ENCODE measurements at regions not wholly inside any gene's neighbourhood (a gene's known extent, or its start where the extent isn't known, plus 50 kb on each side); places are given as distances from the start of the nearest gene placed in this dataset.
A peak's percentile ranks its signal among the peaks of the same experiment; 100 is the strongest.

- Histone ChIP-seq H3K36me3 (no peaks in the 10 kb centered on the region), H3K9me3 (no peaks in the 10 kb centered on the region), H3K4me3 (no peak overlapping the region), H3K27me3 (no peaks in the 10 kb centered on the region), H3K27ac (no peak overlapping the region), H3K4me1 (no peaks in the 10 kb centered on the region)
- TF ChIP-seq CTCF (IDR thresholded peaks at IDR 0.05) (no peak), POLR2A (IDR thresholded peaks at IDR 0.05) (no peak)
- DNase-seq, result no peak
Measured at GRCh38 chr3:31453430-31453829, 79.3 kb upstream of the STT3B start.

GRCh38 chr3:31455524-31455923, 77.2 kb upstream of the STT3B start:
- no peak overlapping the region for H3K27ac ChIP-seq
- H3K27me3 ChIP-seq, result no peaks in the 10 kb centered on the region
- H3K36me3 ChIP-seq, result no peaks in the 10 kb centered on the region
- H3K4me3 ChIP-seq, result no peak overlapping the region
- no peak for DNase-seq
- no peaks in the 10 kb centered on the region for H3K4me1 ChIP-seq
- no peaks in the 10 kb centered on the region for H3K9me3 ChIP-seq
- no peak for TF ChIP-seq CTCF (IDR thresholded peaks at IDR 0.05)
- no peak for TF ChIP-seq POLR2A (IDR thresholded peaks at IDR 0.05)

- Histone ChIP-seq H3K27me3 (no peaks in the 10 kb centered on the region), H3K36me3 (no peaks in the 10 kb centered on the region), H3K4me1 (no peaks in the 10 kb centered on the region), H3K9me3 (no peaks in the 10 kb centered on the region), H3K27ac (no peak overlapping the region), H3K4me3 (no peak overlapping the region)
- TF ChIP-seq POLR2A (IDR thresholded peaks at IDR 0.05), result no peak
- TF ChIP-seq CTCF (IDR thresholded peaks at IDR 0.05), result no peak
- DNase-seq, result peak in 1 of 3 donors; percentile 52
Measured at GRCh38 chr3:31456373-31456772, 76.4 kb upstream of the STT3B start.

GRCh38 chr3:31461426-31461825, 71.3 kb upstream of the STT3B start:
- Histone ChIP-seq H3K27me3 (no peaks in the 10 kb centered on the region), H3K36me3 (no peaks in the 10 kb centered on the region), H3K4me3 (no peak overlapping the region), H3K27ac (peak overlapping the region in 3 of 4 donors; percentile 31 to 61 (median 34)), H3K4me1 (peaks cover 0 to 13% (median 6%) of the 10 kb centered on the region in 4 donors), H3K9me3 (no peaks in the 10 kb centered on the region)
- TF ChIP-seq CTCF (IDR thresholded peaks at IDR 0.05), result no peak
- no peak for TF ChIP-seq POLR2A (IDR thresholded peaks at IDR 0.05)
- no peak for DNase-seq

GRCh38 chr3:31462050-31462569, 70.6 kb upstream of the STT3B start:
- DNase-seq, result peak in 2 of 3 donors; percentile 54 to 71
- H3K4me1 ChIP-seq, result peaks cover 0 to 13% (median 6%) of the 10 kb centered on the region in 4 donors
- H3K27me3 ChIP-seq, result no peaks in the 10 kb centered on the region
- H3K27ac ChIP-seq, result peak overlapping the region; percentile 48 to 70 (median 58)
- no peak overlapping the region for H3K4me3 ChIP-seq
- no peaks in the 10 kb centered on the region for H3K9me3 ChIP-seq
- no peaks in the 10 kb centered on the region for H3K36me3 ChIP-seq
- TF ChIP-seq CTCF (IDR thresholded peaks at IDR 0.05), result peak; percentile 28 to 51 (median 32)
- TF ChIP-seq POLR2A (IDR thresholded peaks at IDR 0.05), result no peak

- Histone ChIP-seq H3K9me3 (no peaks in the 10 kb centered on the region), H3K36me3 (no peaks in the 10 kb centered on the region), H3K27me3 (no peaks in the 10 kb centered on the region), H3K4me3 (no peak overlapping the region), H3K27ac (no peak overlapping the region), H3K4me1 (peaks cover 0 to 13% (median 6%) of the 10 kb centered on the region in 4 donors)
- TF ChIP-seq POLR2A (IDR thresholded peaks at IDR 0.05) (no peak), CTCF (IDR thresholded peaks at IDR 0.05) (no peak)
- DNase-seq, result no peak
Measured at GRCh38 chr3:31465999-31466398, 66.7 kb upstream of the STT3B start.

All from Peyer's patch (tissue), 4 donors.